H9 (cell line): ENCODE measurements at regions not wholly inside any gene's neighbourhood (a gene's known extent, or its start where the extent isn't known, plus 50 kb on each side); places are given as distances from the start of the nearest gene placed in this dataset.

Source experiments
- DNase-seq: peaks from one replicate; pipeline ENCODE4 v3.0.0-alpha.2; 2017
- H2AFZ ChIP-seq: one replicate; pipeline ENCODE4 v1.6.1; 2013; ENCODE audit warnings: mild to moderate bottlenecking, low read length, control low read depth, moderate library complexity
- H2AK5ac ChIP-seq: 2 replicates; pipeline ENCODE4 v1.6.1; 2013; ENCODE audit warnings: low read length, control low read depth, mixed read lengths; ENCODE audit not compliant: insufficient read length
- H2BK120ac ChIP-seq: one replicate; pipeline ENCODE4 v1.6.1; 2013; ENCODE audit warnings: low read depth, mild to moderate bottlenecking, low read length, control low read depth, inconsistent platforms; ENCODE audit not compliant: poor library complexity, severe bottlenecking
- H2BK12ac ChIP-seq: 2 replicates; pipeline ENCODE4 v1.6.1; 2013; ENCODE audit warnings: low read length, control low read depth, mixed read lengths, low read depth; ENCODE audit not compliant: insufficient read length
- H2BK15ac ChIP-seq: 2 replicates; pipeline ENCODE4 v1.6.1; 2013; ENCODE audit warnings: low read depth, low read length, control low read depth
- H2BK20ac ChIP-seq: one replicate; pipeline ENCODE4 v1.6.1; 2013; ENCODE audit warnings: low read depth, mild to moderate bottlenecking, low read length, control low read depth, inconsistent platforms; ENCODE audit not compliant: poor library complexity, severe bottlenecking
- H2BK5ac ChIP-seq: 2 replicates; pipeline ENCODE4 v1.6.1; 2013; ENCODE audit warnings: low read length, control low read depth, mixed read lengths; ENCODE audit not compliant: insufficient read length
- H3K14ac ChIP-seq: 2 replicates; pipeline ENCODE4 v1.6.1; 2013; ENCODE audit warnings: low read length, control low read depth; ENCODE audit not compliant: insufficient read depth
- H3K18ac ChIP-seq: 2 replicates; pipeline ENCODE4 v1.6.1; 2013; ENCODE audit warnings: low read depth, mild to moderate bottlenecking, mixed read lengths, low read length, control low read depth; ENCODE audit not compliant: insufficient read length
- H3K23ac ChIP-seq: 2 replicates; pipeline ENCODE4 v1.6.1; 2013; ENCODE audit warnings: low read length, control low read depth, mixed read lengths, low read depth; ENCODE audit not compliant: insufficient read length
- H3K23me2 ChIP-seq: 2 replicates; pipeline ENCODE4 v1.6.1; 2013; ENCODE audit warnings: low read depth, mild to moderate bottlenecking, mixed read lengths, low read length, control low read depth; ENCODE audit not compliant: insufficient read length, poor library complexity, severe bottlenecking
- H3K27ac ChIP-seq: 2 replicates; pipeline ENCODE4 v1.5.1; 2013; ENCODE audit warnings: low read length, control low read depth, mixed read lengths, low read depth; ENCODE audit not compliant: insufficient read length
- H3K27me3 ChIP-seq: 2 replicates; pipeline ENCODE4 v1.6.1; 2013; ENCODE audit warnings: low read length, control low read depth, inconsistent platforms; ENCODE audit not compliant: insufficient read depth
- H3K4ac ChIP-seq: 2 replicates; pipeline ENCODE4 v1.6.1; 2013; ENCODE audit warnings: low read depth, mild to moderate bottlenecking, control low read depth, inconsistent platforms, low read length, moderate library complexity
- H3K4me1 ChIP-seq: 2 replicates; pipeline ENCODE4 v1.6.1; 2013; ENCODE audit warnings: low read length, control low read depth, inconsistent platforms; ENCODE audit not compliant: insufficient read depth
- H3K4me2 ChIP-seq: 2 replicates; pipeline ENCODE4 v1.6.1; 2013; ENCODE audit warnings: low read length, control low read depth, mixed read lengths; ENCODE audit not compliant: insufficient read length, insufficient read depth
- H3K56ac ChIP-seq: 2 replicates; pipeline ENCODE4 v1.6.1; 2013; ENCODE audit warnings: low read depth, mild to moderate bottlenecking, mixed read lengths, low read length, control low read depth; ENCODE audit not compliant: insufficient read length
- H3K79me1 ChIP-seq: 2 replicates; pipeline ENCODE4 v1.6.1; 2013; ENCODE audit warnings: low read depth, mild to moderate bottlenecking, moderate library complexity, low read length, control low read depth, inconsistent platforms; ENCODE audit not compliant: insufficient read depth, poor library complexity, severe bottlenecking
- H3K79me2 ChIP-seq: 2 replicates; pipeline ENCODE4 v1.6.1; 2013; ENCODE audit warnings: low read length, control low read depth, inconsistent platforms; ENCODE audit not compliant: insufficient read depth
- H3K9ac ChIP-seq: 2 replicates; pipeline ENCODE4 v1.6.1; 2013; ENCODE audit warnings: low read length, control low read depth, mixed read lengths; ENCODE audit not compliant: insufficient read length; ENCODE audit errors: extremely low read depth
- H3K9me3 ChIP-seq: one replicate; pipeline ENCODE4 v1.6.1; 2013; ENCODE audit warnings: low read depth, low read length, inconsistent platforms; ENCODE audit not compliant: control insufficient read depth
- H3T11ph ChIP-seq: one replicate; pipeline ENCODE4 v1.6.1; 2013; ENCODE audit warnings: mild to moderate bottlenecking, low read length, control low read depth, inconsistent platforms
- H4K20me1 ChIP-seq: one replicate; pipeline ENCODE4 v1.6.1; 2013; ENCODE audit not compliant: control insufficient read depth, insufficient read length, insufficient read depth
- H4K5ac ChIP-seq: 2 replicates; pipeline ENCODE4 v1.6.1; 2013; ENCODE audit warnings: low read depth, mild to moderate bottlenecking, mixed read lengths, low read length, control low read depth; ENCODE audit not compliant: insufficient read length
- H4K8ac ChIP-seq: replicated peaks from 2 replicates; pipeline ENCODE4 v1.6.1; 2013; ENCODE audit warnings: low read length, control low read depth, mixed read lengths, low read depth; ENCODE audit not compliant: insufficient read length
- H4K91ac ChIP-seq: 2 replicates; pipeline ENCODE4 v1.6.1; 2013; ENCODE audit warnings: low read depth, mild to moderate bottlenecking, moderate library complexity, mixed read lengths, low read length, control low read depth; ENCODE audit not compliant: insufficient read length
- H3K27ac Mint-ChIP-seq, 3 experiments: 2 replicates in 2 of 3; 3 replicates in 1 of 3; pipeline ENCODE4 v1.8.0; 2020 to 2021; ENCODE audit warnings: mixed read lengths in 3 of 3, mild to moderate bottlenecking in 1 of 3, moderate library complexity in 1 of 3
- H3K27me3 Mint-ChIP-seq: 2 replicates; pipeline ENCODE4 v1.8.0; 2021; ENCODE audit warnings: low read depth, mild to moderate bottlenecking, moderate library complexity, mixed read lengths
- H3K36me3 Mint-ChIP-seq, 3 experiments: 2 replicates in 2 of 3; 3 replicates in 1 of 3; pipeline ENCODE4 v1.8.0; 2020 to 2021; ENCODE audit warnings: low read depth in 3 of 3, mixed read lengths in 3 of 3; ENCODE audit not compliant: insufficient read depth in 1 of 3
- H3K4me1 Mint-ChIP-seq, 2 experiments: 2 replicates each; pipeline ENCODE4 v1.8.0; 2020; ENCODE audit warnings: mixed read lengths in 2 of 2
- H3K4me3 Mint-ChIP-seq, 2 experiments: 2 replicates in 1 of 2; 3 replicates in 1 of 2; pipeline ENCODE4 v1.8.0; 2020 to 2021; ENCODE audit warnings: mild to moderate bottlenecking in 2 of 2, mixed read lengths in 2 of 2, moderate library complexity in 1 of 2
- H3K9me3 Mint-ChIP-seq, 2 experiments: 2 replicates in 1 of 2; 3 replicates in 1 of 2; pipeline ENCODE4 v1.8.0; 2020; ENCODE audit warnings: mild to moderate bottlenecking in 2 of 2, mixed read lengths in 2 of 2, moderate library complexity in 1 of 2
- WGBS: extraction: QIAGEN DNeasy Blood & Tissue Kit; methylation state at CpG from one replicate; pipeline ENCODE4 v1.1.7; 2013; ENCODE audit warnings: missing lambda C conversion rate, low lambda C conversion rate, mixed read lengths; ENCODE audit not compliant: insufficient read length; ENCODE audit errors: extremely low coverage; 5-methylcytosine and 5-hydroxymethylcytosine counted together
- TF ChIP-seq, protein P1 (sequence below): fragments of 200-600 bp; sonication (generic); conservative IDR thresholded peaks from 3 replicates; pipeline ENCODE4 v1.8.0; 2021; ENCODE audit warnings: antibody characterized with exemption, mild to moderate bottlenecking

GRCh38 chr1:82901118-82901517, 1097.8 kb downstream of the TTLL7 start:
- Histone ChIP-seq H3K14ac (no peak overlapping the region), H3K56ac (no peak overlapping the region), H3K18ac (no peak overlapping the region), H4K5ac (no peak overlapping the region), H3K9ac (no peak overlapping the region), H2BK120ac (no peak overlapping the region), H3K23ac (no peak overlapping the region), H2AFZ (no peak overlapping the region), H3K27me3 (no peaks in the 10 kb centered on the region), H3K27ac (no peak overlapping the region), H4K91ac (no peak overlapping the region), H3T11ph (no peak overlapping the region), H3K4ac (no peak overlapping the region), H2BK5ac (no peak overlapping the region), H3K79me2 (no peaks in the 10 kb centered on the region), H2BK15ac (no peak overlapping the region), H2BK12ac (no peak overlapping the region), H3K4me2 (no peak overlapping the region), H4K8ac (no peak overlapping the region), H3K4me1 (no peaks in the 10 kb centered on the region), H3K9me3 (no peaks in the 10 kb centered on the region), H3K79me1 (no peaks in the 10 kb centered on the region), H3K23me2 (no peaks in the 10 kb centered on the region), H2AK5ac (no peak overlapping the region), H2BK20ac (no peak overlapping the region), H4K20me1 (no peaks in the 10 kb centered on the region)
- no peak for DNase-seq
- Mint-ChIP-seq H3K27me3 (no peaks in the 10 kb centered on the region), H3K27ac (no peak overlapping the region), H3K4me3 (no peak overlapping the region), H3K9me3 (no peaks in the 10 kb centered on the region), H3K4me1 (no peaks in the 10 kb centered on the region), H3K36me3 (no peaks in the 10 kb centered on the region)
- TF ChIP-seq, protein P1, sequence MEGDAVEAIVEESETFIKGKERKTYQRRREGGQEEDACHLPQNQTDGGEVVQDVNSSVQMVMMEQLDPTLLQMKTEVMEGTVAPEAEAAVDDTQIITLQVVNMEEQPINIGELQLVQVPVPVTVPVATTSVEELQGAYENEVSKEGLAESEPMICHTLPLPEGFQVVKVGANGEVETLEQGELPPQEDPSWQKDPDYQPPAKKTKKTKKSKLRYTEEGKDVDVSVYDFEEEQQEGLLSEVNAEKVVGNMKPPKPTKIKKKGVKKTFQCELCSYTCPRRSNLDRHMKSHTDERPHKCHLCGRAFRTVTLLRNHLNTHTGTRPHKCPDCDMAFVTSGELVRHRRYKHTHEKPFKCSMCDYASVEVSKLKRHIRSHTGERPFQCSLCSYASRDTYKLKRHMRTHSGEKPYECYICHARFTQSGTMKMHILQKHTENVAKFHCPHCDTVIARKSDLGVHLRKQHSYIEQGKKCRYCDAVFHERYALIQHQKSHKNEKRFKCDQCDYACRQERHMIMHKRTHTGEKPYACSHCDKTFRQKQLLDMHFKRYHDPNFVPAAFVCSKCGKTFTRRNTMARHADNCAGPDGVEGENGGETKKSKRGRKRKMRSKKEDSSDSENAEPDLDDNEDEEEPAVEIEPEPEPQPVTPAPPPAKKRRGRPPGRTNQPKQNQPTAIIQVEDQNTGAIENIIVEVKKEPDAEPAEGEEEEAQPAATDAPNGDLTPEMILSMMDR = no peak
- no CpG with 5 or more reads among the region's 1 CpG for WGBS
